GM23338 (cell line): ENCODE measurements at regions not wholly inside any gene's neighbourhood (a gene's known extent, or its start where the extent isn't known, plus 50 kb on each side); places are given as distances from the start of the nearest gene placed in this dataset.

Source experiments
- CTCF ChIP-seq, 2 experiments: fragments of 200-600 bp in 1 of 2; sonication (generic) in 1 of 2; conservative IDR thresholded peaks; 2 replicates each; pipeline versions ENCODE4 v1.5.1 to v1.6.1; 2016 to 2017; ENCODE audit warnings: antibody characterized with exemption in 2 of 2, low read depth in 2 of 2, mild to moderate bottlenecking in 2 of 2, moderate library complexity in 1 of 2
- JUNB ChIP-seq: IDR thresholded peaks from one replicate; pipeline ENCODE4 v1.6.1; 2016; ENCODE audit warnings: antibody characterized with exemption; ENCODE audit not compliant: unreplicated experiment
- POLR2AphosphoS5 ChIP-seq: IDR thresholded peaks from 2 replicates; pipeline ENCODE4 v1.6.1; 2016; ENCODE audit warnings: antibody characterized with exemption, low read depth
- STAT1 ChIP-seq: IDR thresholded peaks from one replicate; pipeline ENCODE4 v1.6.1; 2016; ENCODE audit warnings: antibody characterized with exemption; ENCODE audit not compliant: unreplicated experiment

- TF ChIP-seq JUNB (no peak), CTCF (conservative IDR thresholded peaks at IDR 0.05; ENCODE audit: low read depth in 2 of 2) (no peak), STAT1 (no peak), POLR2AphosphoS5 (no peak)
Measured at GRCh38 chr16:86634292-86634691, 55.9 kb downstream of the FOXL1 start.
